Liver (tissue), 8 donors: ENCODE measurements at regions not wholly inside any gene's neighbourhood (a gene's known extent, or its start where the extent isn't known, plus 50 kb on each side); places are given as distances from the start of the nearest gene placed in this dataset.

Experiments
- DNase-seq: peaks from one replicate; pipeline ENCODE4 v3.0.0-alpha.2; 2017; ENCODE audit warnings: low spot score
- H3K27ac ChIP-seq, 2 donors: one replicate each; pipeline ENCODE4 v1.7.0; 2013; ENCODE audit warnings: inconsistent platforms in 2 of 2, low read length in 2 of 2, control low read depth in 1 of 2, low read depth in 1 of 2, mild to moderate bottlenecking in 1 of 2
- H3K27me3 ChIP-seq, 4 donors: one replicate each; pipeline versions ENCODE4 v1.6.1 to v1.7.0; 2013; ENCODE audit warnings: low read length in 3 of 4, inconsistent platforms in 1 of 4, mild to moderate bottlenecking in 1 of 4, moderate library complexity in 1 of 4; ENCODE audit not compliant: control insufficient read depth in 4 of 4, insufficient read depth in 4 of 4
- H3K36me3 ChIP-seq, 4 donors: one replicate each; pipeline versions ENCODE4 v1.6.1 to v1.7.0; 2013; ENCODE audit warnings: low read length in 3 of 4, mild to moderate bottlenecking in 3 of 4, low read depth in 1 of 4, moderate library complexity in 1 of 4; ENCODE audit not compliant: control insufficient read depth in 4 of 4, insufficient read depth in 3 of 4
- H3K4me1 ChIP-seq, 4 donors: one replicate each; pipeline versions ENCODE4 v1.6.1 to v1.7.0; 2013; ENCODE audit warnings: low read length in 3 of 4, mild to moderate bottlenecking in 3 of 4, moderate library complexity in 1 of 4; ENCODE audit not compliant: control insufficient read depth in 4 of 4, insufficient read depth in 4 of 4
- H3K4me3 ChIP-seq, 3 donors: one replicate each; pipeline versions ENCODE4 v1.6.1 to v1.7.0; 2013; ENCODE audit warnings: low read length in 3 of 3, control low read depth in 1 of 3, low read depth in 1 of 3, mild to moderate bottlenecking in 1 of 3
- H3K9ac ChIP-seq, 2 donors: one replicate each; pipeline ENCODE4 v1.7.0; 2013; ENCODE audit warnings: low read length in 2 of 2, mild to moderate bottlenecking in 2 of 2, moderate library complexity in 2 of 2, control low read depth in 1 of 2, low read depth in 1 of 2
- H3K9me3 ChIP-seq, 4 donors: one replicate each; pipeline versions ENCODE4 v1.6.1 to v1.7.0; 2013; ENCODE audit warnings: low read length in 3 of 4; ENCODE audit not compliant: control insufficient read depth in 4 of 4
- ATF3 ChIP-seq: IDR thresholded peaks from 2 replicates; pipeline ENCODE4 v1.6.1; 2016; ENCODE audit warnings: antibody characterized with exemption
- CTCF ChIP-seq: fragments of 150-350 bp; IDR thresholded peaks from 2 replicates; pipeline ENCODE4 v1.5.1; 2017; ENCODE audit warnings: improper control_type of control experiment, low read depth, low read length; ENCODE audit not compliant: missing input control
- EGR1 ChIP-seq, 2 donors: IDR thresholded peaks; 2 replicates each; pipeline ENCODE4 v1.6.1; 2016 to 2018; ENCODE audit warnings: antibody characterized with exemption in 2 of 2, low read depth in 2 of 2
- FOXA1 ChIP-seq: IDR thresholded peaks from 2 replicates; pipeline ENCODE4 v1.6.1; 2016; ENCODE audit warnings: antibody characterized with exemption
- FOXA2 ChIP-seq: IDR thresholded peaks from 2 replicates; pipeline ENCODE4 v1.6.1; 2016; ENCODE audit warnings: antibody characterized with exemption
- GABPA ChIP-seq, 2 donors: IDR thresholded peaks in 1 of 2; conservative IDR thresholded peaks in 1 of 2; 2 replicates each; pipeline ENCODE4 v1.6.1; 2016; ENCODE audit warnings: antibody characterized with exemption in 2 of 2, mild to moderate bottlenecking in 1 of 2, moderate library complexity in 1 of 2
- HNF4A ChIP-seq, 2 donors: conservative IDR thresholded peaks; 2 replicates each; pipeline ENCODE4 v1.6.1; 2016; ENCODE audit warnings: antibody characterized with exemption in 2 of 2, mild to moderate bottlenecking in 2 of 2
- HNF4G ChIP-seq: IDR thresholded peaks from 2 replicates; pipeline ENCODE4 v1.6.1; 2016; ENCODE audit warnings: antibody characterized with exemption
- JUND ChIP-seq, 2 donors: IDR thresholded peaks; 2 replicates each; pipeline ENCODE4 v1.6.1; 2016; ENCODE audit warnings: antibody characterized with exemption in 2 of 2
- MAX ChIP-seq: IDR thresholded peaks from 2 replicates; pipeline ENCODE4 v1.6.1; 2016; ENCODE audit warnings: antibody characterized with exemption
- NR2F2 ChIP-seq: IDR thresholded peaks from 2 replicates; pipeline ENCODE4 v1.6.1; 2016; ENCODE audit warnings: antibody characterized with exemption
- RAD21 ChIP-seq, 2 donors: IDR thresholded peaks; 2 replicates each; pipeline ENCODE4 v1.6.1; 2016; ENCODE audit warnings: antibody characterized with exemption in 2 of 2, mild to moderate bottlenecking in 2 of 2
- REST ChIP-seq: IDR thresholded peaks from 2 replicates; pipeline ENCODE4 v1.6.1; 2016; ENCODE audit warnings: antibody characterized with exemption, mild to moderate bottlenecking
- RXRA ChIP-seq, 2 donors: IDR thresholded peaks; 2 replicates each; pipeline ENCODE4 v1.6.1; 2017 to 2018; ENCODE audit warnings: antibody characterized with exemption in 2 of 2, mild to moderate bottlenecking in 1 of 2
- SP1 ChIP-seq: IDR thresholded peaks from 2 replicates; pipeline ENCODE4 v1.6.1; 2018; ENCODE audit warnings: antibody characterized with exemption, mild to moderate bottlenecking
- TAF1 ChIP-seq: conservative IDR thresholded peaks from 2 replicates; pipeline ENCODE4 v1.6.1; 2016; ENCODE audit warnings: antibody characterized with exemption, mild to moderate bottlenecking
- YY1 ChIP-seq: IDR thresholded peaks from 2 replicates; pipeline ENCODE4 v1.6.1; 2016; ENCODE audit warnings: antibody characterized with exemption, mild to moderate bottlenecking
- ZBTB33 ChIP-seq: IDR thresholded peaks from 2 replicates; pipeline ENCODE4 v1.6.1; 2016; ENCODE audit warnings: antibody characterized with exemption
- WGBS: extraction: QIAGEN DNeasy Blood & Tissue Kit; methylation state at CpG from one replicate; pipeline ENCODE4 v1.1.7; 2013; 5-methylcytosine and 5-hydroxymethylcytosine counted together
- donor health status: healthy.
- donor health status: healthy.
- donor health status: healthy.
- donor health status: healthy.
- donor health status: healthy.

- H3K4me3 ChIP-seq: no peak overlapping the region
- no peak overlapping the region for H3K9ac ChIP-seq
- no peaks in the 10 kb centered on the region for H3K27me3 ChIP-seq
- H3K9me3 ChIP-seq: no peaks in the 10 kb centered on the region
- H3K27ac ChIP-seq: no peak overlapping the region
- DNase-seq: no peak
- WGBS: 61% methylated on average over 4 of the region's 4 CpGs
- peak; percentile 80 to 83 for TF ChIP-seq HNF4A (conservative IDR thresholded peaks at IDR 0.05)
- peak; percentile 71 for TF ChIP-seq FOXA2
- peak; percentile 38 for TF ChIP-seq HNF4G
- TF ChIP-seq REST: peak; percentile 58
- no peak for TF ChIP-seq GABPA (IDR thresholded peaks at IDR 0.05 in 1 of 2, conservative IDR thresholded peaks at IDR 0.05 in 1 of 2)
- peak; percentile 42 for TF ChIP-seq FOXA1
- TF ChIP-seq ATF3: no peak
- peak; percentile 54 for TF ChIP-seq YY1
- TF ChIP-seq ZBTB33: no peak
- TF ChIP-seq RXRA (IDR thresholded peaks at IDR 0.05): peak; percentile 80 to 84
- TF ChIP-seq CTCF: no peak
- TF ChIP-seq EGR1 (IDR thresholded peaks at IDR 0.05; ENCODE audit: low read depth in 2 of 2): peak; percentile 50 to 79
- peak; percentile 88 for TF ChIP-seq SP1
- TF ChIP-seq RAD21 (IDR thresholded peaks at IDR 0.05): peak; percentile 32 to 41
- peak; percentile 44 for TF ChIP-seq MAX
- TF ChIP-seq JUND (IDR thresholded peaks at IDR 0.05): peak; percentile 71 to 74
- TF ChIP-seq TAF1: no peak
- TF ChIP-seq NR2F2: no peak
- H3K36me3 ChIP-seq: no peaks in the 10 kb centered on the region
- peaks cover 0 to 5% (median 1%) of the 10 kb centered on the region in 4 donors for H3K4me1 ChIP-seq
These were observed 194.5 kb upstream of the DAB2 start for GRCh38 chr5:39619168-39619818.
